ENCODE measurements at regions not wholly inside any gene's neighbourhood (a gene's known extent, or its start where the extent isn't known, plus 50 kb on each side); places are given as distances from the start of the nearest gene placed in this dataset.
"Not testable (repeated sequence)": the region's sequence is repeated elsewhere in the genome, so short reads cannot be mapped to it uniquely, and the experiment has no call there.

DNA sequence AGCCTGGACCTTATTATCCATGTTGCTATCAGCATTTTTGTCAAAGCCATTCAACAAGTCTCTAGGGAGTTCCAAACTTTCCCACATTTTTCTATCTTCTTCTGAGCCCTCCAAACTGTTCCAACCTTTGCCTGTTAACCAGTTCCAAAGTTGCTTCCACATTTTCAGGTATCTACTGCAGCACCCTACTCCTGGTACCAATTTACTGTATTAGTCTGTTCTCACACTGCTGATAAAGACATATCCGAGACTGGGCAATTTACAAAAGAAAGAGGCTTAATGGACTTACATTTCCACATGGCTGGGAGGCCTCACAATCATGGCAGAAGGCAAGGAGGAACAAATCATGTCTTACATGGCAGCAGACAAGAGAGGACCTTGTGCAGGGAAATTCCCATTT is 416.2 kb downstream of the LRRC70 start:
- H3K27ac Mint-ChIP-seq; H3K4me1 Mint-ChIP-seq (ENCODE audit: low read depth); H3K4me3 Mint-ChIP-seq; DNase-seq (ENCODE audit: low spot score); H3K36me3 Mint-ChIP-seq (ENCODE audit: low read depth); H3K27me3 Mint-ChIP-seq (ENCODE audit: insufficient read depth): not testable (repeated sequence)
- intact Hi-C loops (cut with micrococcal nuclease), result loop anchor here (5.0 kb wide), 1 partner anchor 272 kb away; no protein-coding TSS in a partner anchor
- H3K9me3 Mint-ChIP-seq, result peaks cover 27% of the 10 kb centered on the region

DNA sequence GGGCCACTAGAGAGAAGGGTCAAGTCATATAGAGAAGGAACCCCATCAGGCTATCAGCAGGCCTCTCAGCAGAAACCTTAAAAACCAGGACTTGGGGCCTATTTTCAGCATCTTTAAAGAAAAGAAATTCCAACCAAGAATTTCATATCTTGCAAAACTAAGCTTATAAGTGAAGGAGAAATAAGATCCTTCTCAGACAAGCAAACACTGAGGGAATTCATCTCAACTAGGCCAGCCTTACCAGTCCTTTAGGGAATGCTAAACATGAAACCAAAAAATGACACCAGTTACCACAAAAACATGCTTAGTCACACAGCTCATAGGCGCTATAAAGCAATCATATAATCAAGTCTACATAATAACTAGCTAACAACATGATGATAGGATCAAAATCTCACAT is 407.1 kb downstream of the LRRC70 start:
- peaks cover 30% of the 10 kb centered on the region for H3K9me3 Mint-ChIP-seq

DNA sequence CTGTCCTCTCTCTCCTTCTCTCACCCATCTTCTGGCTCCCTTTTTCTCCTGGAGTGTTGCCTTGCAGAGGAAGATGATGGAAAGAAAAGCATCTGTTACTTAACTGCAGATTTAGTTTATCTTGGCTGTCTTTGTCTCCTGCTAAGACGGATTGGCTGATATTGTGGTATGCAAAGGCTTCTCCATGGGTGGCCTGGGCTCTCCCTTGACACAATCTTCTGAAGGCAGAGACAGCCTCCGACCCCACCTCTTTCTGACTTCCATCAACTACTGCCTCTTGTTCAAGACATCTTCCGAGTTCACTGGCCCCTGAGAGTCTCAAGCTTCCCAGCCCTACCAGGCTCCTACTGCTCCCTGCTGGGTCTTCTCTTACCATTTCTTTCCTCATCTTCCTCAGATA is 403.7 kb downstream of the LRRC70 start:
- Mint-ChIP-seq H3K4me1 (ENCODE audit: low read depth) (no peaks in the 10 kb centered on the region), H3K27me3 (ENCODE audit: insufficient read depth) (no peaks in the 10 kb centered on the region), H3K36me3 (ENCODE audit: low read depth) (no peaks in the 10 kb centered on the region), H3K27ac (no peak overlapping the region), H3K9me3 (peaks cover 24% of the 10 kb centered on the region), H3K4me3 (no peak overlapping the region)
- intact Hi-C loops (cut with micrococcal nuclease), result no loop called here
- no peak for DNase-seq (ENCODE audit: low spot score)

More for the DNA sequence above, 407.1 kb downstream of the LRRC70 start:
- no peaks in the 10 kb centered on the region for H3K4me1 Mint-ChIP-seq (ENCODE audit: low read depth)
- no peak overlapping the region for H3K4me3 Mint-ChIP-seq
- H3K27me3 Mint-ChIP-seq (ENCODE audit: insufficient read depth), result no peaks in the 10 kb centered on the region
- no peak overlapping the region for H3K27ac Mint-ChIP-seq
- DNase-seq (ENCODE audit: low spot score), result no peak
- no peaks in the 10 kb centered on the region for H3K36me3 Mint-ChIP-seq (ENCODE audit: low read depth)
- intact Hi-C loops (cut with micrococcal nuclease), result no loop called here

DNA sequence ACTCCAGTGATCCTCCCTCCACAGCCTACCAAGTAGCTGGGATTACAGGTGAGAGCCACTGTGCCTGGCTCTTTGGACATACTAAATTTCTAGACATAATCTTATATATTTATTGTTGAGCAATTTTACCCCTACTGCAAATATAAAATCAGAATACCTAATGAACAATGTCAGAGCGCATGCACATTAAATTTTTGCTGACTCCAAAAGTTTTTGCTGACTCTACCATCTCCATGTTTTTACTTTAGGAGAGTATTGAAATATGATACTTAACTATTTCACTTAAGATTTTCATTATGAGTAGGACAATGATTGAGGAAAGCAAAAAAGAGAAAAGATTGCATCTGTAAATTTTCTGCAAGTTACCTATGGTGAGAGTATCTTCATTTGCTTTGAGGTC is 402.3 kb downstream of the LRRC70 start:
- Mint-ChIP-seq H3K9me3 (peaks cover 16% of the 10 kb centered on the region), H3K4me1 (ENCODE audit: low read depth) (no peaks in the 10 kb centered on the region), H3K27me3 (ENCODE audit: insufficient read depth) (no peaks in the 10 kb centered on the region), H3K36me3 (ENCODE audit: low read depth) (no peaks in the 10 kb centered on the region), H3K4me3 (no peak overlapping the region), H3K27ac (no peak overlapping the region)
- DNase-seq (ENCODE audit: low spot score), result no peak
- intact Hi-C loops (cut with micrococcal nuclease), result no loop called here

DNA sequence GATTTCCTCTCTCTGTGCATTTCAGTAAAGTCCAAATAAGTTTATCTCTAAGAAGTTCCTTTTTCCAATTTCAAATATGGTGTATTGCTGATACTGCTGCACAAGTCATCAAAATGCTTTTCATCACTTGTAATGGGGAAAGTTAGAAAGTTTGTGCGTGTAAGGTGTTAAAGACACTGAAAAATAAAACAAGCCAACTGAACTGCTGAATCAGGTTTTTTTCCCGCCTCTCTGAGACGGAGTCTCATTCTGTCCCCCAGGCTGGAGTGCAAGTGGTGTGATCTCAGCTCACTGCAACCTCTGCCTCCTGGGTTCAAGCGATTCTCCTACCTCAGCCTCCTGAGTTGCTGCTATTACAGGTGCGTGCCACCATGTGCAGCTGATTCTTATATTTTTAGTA is 400.9 kb downstream of the LRRC70 start:
- intact Hi-C loops (cut with micrococcal nuclease), result no loop called here
- peaks cover 4% of the 10 kb centered on the region for H3K9me3 Mint-ChIP-seq
- H3K27ac Mint-ChIP-seq, result no peak overlapping the region
- no peak overlapping the region for H3K4me3 Mint-ChIP-seq
- no peak for DNase-seq (ENCODE audit: low spot score)
- no peaks in the 10 kb centered on the region for H3K4me1 Mint-ChIP-seq (ENCODE audit: low read depth)
- H3K27me3 Mint-ChIP-seq (ENCODE audit: insufficient read depth), result no peaks in the 10 kb centered on the region
- no peaks in the 10 kb centered on the region for H3K36me3 Mint-ChIP-seq (ENCODE audit: low read depth)

DNA sequence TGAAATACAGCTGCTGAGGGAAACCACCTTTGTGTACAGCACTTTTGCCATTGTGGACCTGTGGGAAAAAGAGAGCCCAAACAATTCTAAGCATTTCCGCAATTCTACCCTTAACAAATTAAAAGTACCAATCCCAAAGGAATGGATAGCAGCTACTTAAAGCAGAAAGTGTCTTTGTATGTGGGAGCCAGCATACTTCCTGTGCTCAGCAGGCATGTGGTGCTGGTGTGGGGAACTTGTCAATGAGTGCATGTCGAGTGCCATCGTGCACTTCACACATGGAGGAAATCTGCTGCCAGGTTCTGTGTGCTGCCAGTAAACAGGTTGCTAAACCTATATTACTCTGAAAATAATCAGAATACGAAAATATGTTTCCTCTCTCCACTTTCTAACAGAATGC is 399.0 kb downstream of the LRRC70 start:
- Mint-ChIP-seq H3K9me3 (peaks cover 4% of the 10 kb centered on the region), H3K27ac (no peak overlapping the region), H3K36me3 (ENCODE audit: low read depth) (no peaks in the 10 kb centered on the region)

DNA sequence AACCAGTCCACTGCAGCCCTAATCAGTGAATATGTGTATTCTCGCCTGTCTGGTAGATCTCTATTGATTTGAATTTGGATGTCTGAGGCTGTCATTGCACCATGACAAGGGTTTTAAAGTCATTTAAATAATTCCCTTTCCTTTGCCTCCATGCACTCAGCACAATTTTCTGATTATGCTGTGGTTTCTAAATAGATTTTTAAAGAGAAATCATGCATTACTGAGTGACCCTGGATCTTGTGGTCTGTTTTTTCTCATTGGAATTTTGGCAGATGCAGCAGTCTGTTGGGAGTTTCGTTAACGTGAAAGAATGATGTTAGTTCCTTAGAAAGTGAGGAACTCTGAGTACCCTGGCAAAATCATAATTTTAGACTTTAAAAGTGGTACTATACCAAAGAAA is 396.0 kb downstream of the LRRC70 start:
- intact Hi-C loops (cut with micrococcal nuclease), result no loop called here
- H3K27me3 Mint-ChIP-seq (ENCODE audit: insufficient read depth), result no peaks in the 10 kb centered on the region

More for the DNA sequence above, 399.0 kb downstream of the LRRC70 start:
- no peak for DNase-seq (ENCODE audit: low spot score)
- Mint-ChIP-seq H3K4me3 (no peak overlapping the region), H3K27me3 (ENCODE audit: insufficient read depth) (no peaks in the 10 kb centered on the region), H3K4me1 (ENCODE audit: low read depth) (no peaks in the 10 kb centered on the region)
- intact Hi-C loops (cut with micrococcal nuclease), result no loop called here

DNA sequence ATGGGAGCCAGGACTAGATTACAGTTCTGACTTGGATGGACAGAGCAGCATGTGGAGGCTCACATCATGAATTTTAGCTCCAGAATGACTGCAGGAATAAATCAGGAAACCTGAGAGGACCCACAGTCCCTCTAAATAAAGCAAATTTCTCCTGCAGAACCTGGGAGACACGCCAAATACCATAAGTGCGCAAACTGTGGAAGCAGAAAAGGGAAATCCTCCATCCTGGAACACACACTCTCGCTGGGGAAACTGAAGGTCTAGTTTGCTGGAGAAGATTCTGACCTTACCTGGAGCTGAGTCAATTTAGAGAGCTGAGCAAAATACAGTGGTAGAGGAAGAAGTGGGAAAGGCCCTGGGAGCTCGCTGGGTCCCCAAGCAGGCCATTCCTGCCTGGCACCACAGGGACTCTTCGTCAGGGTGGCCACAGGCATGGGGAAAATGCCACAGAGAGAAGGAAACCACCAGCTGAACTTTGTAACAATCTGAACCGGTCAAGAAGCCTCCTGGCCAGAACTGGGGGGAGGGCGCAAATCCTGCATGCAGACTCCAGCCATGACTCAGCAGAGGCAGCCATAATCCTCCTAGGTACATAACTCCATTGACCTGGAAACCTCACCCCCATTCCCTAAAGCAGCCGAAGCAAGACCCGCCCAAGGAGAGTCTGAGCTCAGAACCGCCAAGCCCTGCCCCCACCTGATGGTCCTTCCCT is 390.9 kb downstream of the LRRC70 start:
- H3K4me1 Mint-ChIP-seq (ENCODE audit: low read depth), result no peaks in the 10 kb centered on the region
- DNase-seq (ENCODE audit: low spot score), result no peak
- H3K9me3 Mint-ChIP-seq, result peaks cover 15% of the 10 kb centered on the region
- H3K27me3 Mint-ChIP-seq (ENCODE audit: insufficient read depth), result no peaks in the 10 kb centered on the region
- intact Hi-C loops (cut with micrococcal nuclease), result no loop called here
- no peak overlapping the region for H3K27ac Mint-ChIP-seq
- H3K36me3 Mint-ChIP-seq (ENCODE audit: low read depth), result no peaks in the 10 kb centered on the region
- no peak overlapping the region for H3K4me3 Mint-ChIP-seq

More for the DNA sequence above, 396.0 kb downstream of the LRRC70 start:
- H3K9me3 Mint-ChIP-seq, result no peaks in the 10 kb centered on the region
- DNase-seq (ENCODE audit: low spot score), result no peak
- no peaks in the 10 kb centered on the region for H3K36me3 Mint-ChIP-seq (ENCODE audit: low read depth)
- no peaks in the 10 kb centered on the region for H3K4me1 Mint-ChIP-seq (ENCODE audit: low read depth)
- H3K4me3 Mint-ChIP-seq, result no peak overlapping the region
- no peak overlapping the region for H3K27ac Mint-ChIP-seq

DNA sequence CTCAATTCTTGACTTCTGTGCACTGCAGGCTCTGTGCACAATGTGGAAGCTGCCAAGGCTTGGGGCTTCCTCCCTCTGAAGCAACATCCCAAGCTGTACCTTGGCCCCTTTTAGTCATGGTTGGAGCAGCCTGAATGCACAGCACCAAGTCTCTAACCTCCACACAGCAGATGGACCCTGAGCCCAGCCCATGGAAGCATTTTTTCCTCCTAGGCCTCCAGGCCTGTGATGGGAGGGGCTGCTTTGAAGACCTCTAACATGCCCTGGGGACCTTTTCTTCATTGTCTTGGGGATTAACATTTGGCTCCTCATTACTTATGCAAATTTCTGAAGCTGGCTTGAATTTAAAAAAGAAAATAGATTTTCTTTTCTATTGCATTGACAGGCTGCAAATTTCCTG is 385.8 kb downstream of the LRRC70 start:
- peaks cover 57% of the 10 kb centered on the region for H3K9me3 Mint-ChIP-seq
- intact Hi-C loops (cut with micrococcal nuclease), result no loop called here
- H3K27me3 Mint-ChIP-seq (ENCODE audit: insufficient read depth), result no peaks in the 10 kb centered on the region

DNA sequence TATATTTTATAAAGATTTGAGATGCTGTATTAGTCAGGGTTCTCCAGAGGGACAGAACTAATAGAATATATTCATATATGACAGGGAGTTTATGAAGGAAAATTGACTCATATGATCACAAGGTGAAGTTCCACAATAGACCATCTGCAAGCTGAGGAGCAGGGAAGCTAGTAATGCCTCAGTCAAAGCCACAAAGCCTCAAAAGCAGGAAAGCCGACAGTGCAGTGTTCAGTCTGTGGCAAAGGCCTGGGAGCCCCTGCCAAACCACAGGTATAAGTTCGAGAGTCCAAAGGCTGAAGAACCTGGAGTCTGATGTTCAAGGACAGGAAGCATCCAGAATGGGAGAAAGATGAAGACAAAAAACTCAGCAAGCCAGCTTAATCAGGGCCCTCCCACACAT is 382.2 kb downstream of the LRRC70 start:
- no peak overlapping the region for H3K27ac Mint-ChIP-seq
- no peaks in the 10 kb centered on the region for H3K27me3 Mint-ChIP-seq (ENCODE audit: insufficient read depth)
- H3K4me3 Mint-ChIP-seq, result no peak overlapping the region
- no peak for DNase-seq (ENCODE audit: low spot score)
- H3K36me3 Mint-ChIP-seq (ENCODE audit: low read depth), result no peaks in the 10 kb centered on the region
- peaks cover 49% of the 10 kb centered on the region for H3K9me3 Mint-ChIP-seq
- no peaks in the 10 kb centered on the region for H3K4me1 Mint-ChIP-seq (ENCODE audit: low read depth)
- intact Hi-C loops (cut with micrococcal nuclease), result no loop called here

More for the DNA sequence above, 385.8 kb downstream of the LRRC70 start:
- H3K27ac Mint-ChIP-seq, result no peak overlapping the region
- H3K4me3 Mint-ChIP-seq, result no peak overlapping the region
- DNase-seq (ENCODE audit: low spot score), result no peak
- no peaks in the 10 kb centered on the region for H3K4me1 Mint-ChIP-seq (ENCODE audit: low read depth)
- no peaks in the 10 kb centered on the region for H3K36me3 Mint-ChIP-seq (ENCODE audit: low read depth)

DNA sequence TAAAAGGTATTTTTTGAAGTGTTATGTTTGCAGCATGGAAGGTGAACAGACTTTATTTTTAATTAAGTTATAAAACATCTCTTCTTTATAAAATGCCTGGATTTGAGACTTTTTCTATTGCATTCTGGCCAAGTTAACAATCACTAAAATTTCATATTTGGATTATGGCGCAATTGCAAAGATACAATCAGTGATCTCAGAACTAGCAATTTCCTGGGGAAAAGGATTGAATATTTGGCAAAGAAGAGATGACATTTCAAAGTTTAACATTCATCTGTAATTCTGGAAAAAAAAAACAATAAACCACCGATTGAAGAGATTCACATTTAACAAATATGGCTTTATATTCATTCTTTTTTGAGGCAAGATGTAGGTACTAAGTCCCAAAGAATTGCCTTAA is 378.0 kb downstream of the LRRC70 start:
- Mint-ChIP-seq H3K36me3 (ENCODE audit: low read depth) (no peaks in the 10 kb centered on the region), H3K4me3 (no peak overlapping the region), H3K9me3 (peaks cover 13% of the 10 kb centered on the region), H3K4me1 (ENCODE audit: low read depth) (no peaks in the 10 kb centered on the region), H3K27ac (no peak overlapping the region), H3K27me3 (ENCODE audit: insufficient read depth) (no peaks in the 10 kb centered on the region)
- no peak for DNase-seq (ENCODE audit: low spot score)
- intact Hi-C loops (cut with micrococcal nuclease), result no loop called here

DNA sequence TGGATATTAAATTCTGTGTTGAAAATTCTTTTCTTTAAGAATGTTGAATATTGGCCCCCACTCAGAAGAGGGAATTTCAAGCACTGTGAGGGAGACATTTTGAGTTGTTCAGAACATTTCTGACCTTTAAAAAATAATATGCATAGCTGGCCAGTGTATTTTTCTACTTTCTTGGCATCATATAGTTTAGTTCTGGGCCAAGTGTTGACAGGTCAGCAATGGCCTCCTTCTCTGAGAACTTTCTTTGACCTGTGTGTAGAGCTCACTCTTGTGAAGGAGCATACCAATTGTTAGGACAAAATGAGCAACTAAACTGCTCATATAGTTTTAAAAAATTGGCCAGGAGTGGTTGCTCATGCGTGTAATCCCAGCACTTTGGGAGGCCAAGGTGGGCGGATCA is 376.0 kb downstream of the LRRC70 start:
- intact Hi-C loops (cut with micrococcal nuclease), result no loop called here
- Mint-ChIP-seq H3K36me3 (ENCODE audit: low read depth) (no peaks in the 10 kb centered on the region), H3K9me3 (peaks cover 3% of the 10 kb centered on the region), H3K4me3 (no peak overlapping the region), H3K27ac (no peak overlapping the region), H3K4me1 (ENCODE audit: low read depth) (no peaks in the 10 kb centered on the region), H3K27me3 (ENCODE audit: insufficient read depth) (no peaks in the 10 kb centered on the region)
- DNase-seq (ENCODE audit: low spot score), result no peak

DNA sequence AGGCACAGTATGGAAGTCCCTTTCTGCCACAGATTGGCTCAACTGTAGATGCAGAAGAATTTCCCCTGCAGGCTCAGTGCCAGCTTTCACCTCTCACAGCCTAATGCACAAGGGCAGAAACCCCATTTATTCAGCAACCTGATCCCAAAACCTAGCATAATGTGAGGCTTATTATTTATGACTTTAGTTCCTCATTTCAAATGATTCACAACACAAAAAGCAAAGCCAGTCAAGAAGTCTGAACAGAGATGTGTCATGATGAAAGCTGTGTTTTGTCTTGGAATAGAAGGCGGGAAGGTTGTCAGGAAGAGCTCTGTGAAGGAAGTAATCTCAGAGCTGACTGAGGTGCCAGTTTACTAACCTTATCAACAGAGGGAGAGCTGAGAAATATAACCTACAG is 369.7 kb downstream of the LRRC70 start:
- DNase-seq (ENCODE audit: low spot score), result no peak
- Mint-ChIP-seq H3K36me3 (ENCODE audit: low read depth) (no peaks in the 10 kb centered on the region), H3K27me3 (ENCODE audit: insufficient read depth) (no peaks in the 10 kb centered on the region), H3K27ac (no peak overlapping the region), H3K4me1 (ENCODE audit: low read depth) (no peaks in the 10 kb centered on the region), H3K4me3 (no peak overlapping the region), H3K9me3 (peaks cover 3% of the 10 kb centered on the region)
- intact Hi-C loops (cut with micrococcal nuclease), result no loop called here

DNA sequence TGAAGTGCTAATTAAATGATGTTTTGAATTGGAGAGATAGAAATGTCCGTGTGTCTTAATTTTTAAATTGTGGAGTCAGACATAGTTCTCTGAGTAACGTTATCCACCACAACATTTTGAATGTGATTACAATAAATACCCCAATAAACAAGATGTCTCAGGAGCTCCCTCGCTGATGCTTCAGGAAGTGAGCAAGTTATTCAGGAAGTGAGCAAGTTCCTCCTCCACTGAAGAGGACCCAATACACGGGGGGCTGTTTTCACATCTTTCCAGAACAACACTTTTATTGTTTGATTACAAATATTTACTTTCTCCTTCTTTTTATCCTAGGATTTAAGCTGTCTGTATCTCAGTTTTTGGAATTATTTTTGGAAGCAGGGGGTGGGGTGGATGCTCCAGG is 363.8 kb downstream of the LRRC70 start:
- no peak for DNase-seq (ENCODE audit: low spot score)
- no peaks in the 10 kb centered on the region for H3K4me1 Mint-ChIP-seq (ENCODE audit: low read depth)
- no peak overlapping the region for H3K27ac Mint-ChIP-seq
- H3K27me3 Mint-ChIP-seq (ENCODE audit: insufficient read depth), result no peaks in the 10 kb centered on the region
- no peaks in the 10 kb centered on the region for H3K36me3 Mint-ChIP-seq (ENCODE audit: low read depth)
- no peaks in the 10 kb centered on the region for H3K9me3 Mint-ChIP-seq
- H3K4me3 Mint-ChIP-seq, result no peak overlapping the region
- intact Hi-C loops (cut with micrococcal nuclease), result no loop called here
